A549 (cell line): ENCODE measurements at regions not wholly inside any gene's neighbourhood (a gene's known extent, or its start where the extent isn't known, plus 50 kb on each side); places are given as distances from the start of the nearest gene placed in this dataset.

Experiments
- ATAC-seq, 2 experiments: fragments of 200-7000 bp in 1 of 2; fragments of >200 bp in 1 of 2; cut with Nextera tagmentation in 1 of 2; cut with Tn5 transposase in 1 of 2; 3 replicates each; pipeline versions ENCODE4 v1.8.0 to v1.9.1; 2018 to 2020; ENCODE audit warnings: mild to moderate bottlenecking in 1 of 2, moderate library complexity in 1 of 2
- CTCF ChIA-PET: fragments of 300-600 bp; sonication (Branson Sonifier 250); formaldehyde crosslinking; extraction: SDS; loops from one replicate; lab custom pipeline; 2021; ENCODE audit warnings: antibody characterized with exemption, inconsistent platforms; lab: Yijun Ruan, JAX
- POLR2A ChIA-PET: fragments of 350-600 bp; formaldehyde crosslinking; extraction: SDS; loops from one replicate; lab custom pipeline; 2021; ENCODE audit warnings: antibody characterized with exemption, inconsistent platforms; lab: Yijun Ruan, JAX
- DNase-seq, 2 experiments: peaks; one replicate each; pipeline versions ENCODE4 v3.0.0 to v3.0.0-alpha.2; 2011 to 2016; ENCODE audit warnings: low read depth in 1 of 2, low spot score in 1 of 2
- FAIRE-seq: peaks from 2 replicates; lab custom pipeline; 2011; peaks lifted over from hg19 to GRCh38; lab: Jason Lieb, UNC
- H3K27ac ChIP-seq, 2 experiments: fragments of >200 bp; sonication (Bioruptor Twin); formaldehyde crosslinking; 3 replicates each; pipeline ENCODE4 v1.5.1; 2016 to 2017
- H3K4me1 ChIP-seq: fragments of >200 bp; sonication (Bioruptor Twin); formaldehyde crosslinking; 3 replicates; pipeline ENCODE4 v1.6.1; 2016
- H3K4me2 ChIP-seq: fragments of >200 bp; sonication (Bioruptor Twin); formaldehyde crosslinking; 3 replicates; pipeline ENCODE4 v1.6.1; 2016
- H3K4me3 ChIP-seq: fragments of >200 bp; sonication (Bioruptor Twin); formaldehyde crosslinking; 3 replicates; pipeline ENCODE4 v1.5.1; 2016
- H3K9me3 ChIP-seq: fragments of >200 bp; sonication (Bioruptor Twin); formaldehyde crosslinking; 3 replicates; pipeline ENCODE4 v1.6.1; 2016
- ATOH8 ChIP-seq: fragments of 250-450 bp; sonication (Bioruptor Pico); IDR thresholded peaks from 2 replicates; pipeline ENCODE4 v1.5.0; 2020; ENCODE audit warnings: low read depth, mild to moderate bottlenecking, moderate library complexity
- CHD4 ChIP-seq: fragments of 200-600 bp; sonication (generic); IDR thresholded peaks from 2 replicates; pipeline ENCODE4 v1.6.1; 2016; ENCODE audit warnings: antibody characterized with exemption, mild to moderate bottlenecking, borderline replicate concordance
- E2F6 ChIP-seq: IDR thresholded peaks from 2 replicates; pipeline ENCODE4 v1.6.1; 2012; ENCODE audit warnings: low read depth, borderline replicate concordance
- ESRRA ChIP-seq: fragments of 150-350 bp; IDR thresholded peaks from 2 replicates; pipeline ENCODE4 v1.6.1; 2014; ENCODE audit warnings: mild to moderate bottlenecking, low read length, borderline replicate concordance
- FOSB ChIP-seq: fragments of 250-450 bp; sonication (Bioruptor Pico); IDR thresholded peaks from 2 replicates; pipeline ENCODE4 v1.5.0; 2020; ENCODE audit warnings: mild to moderate bottlenecking, moderate library complexity
- FOXS1 ChIP-seq: fragments of 250-450 bp; sonication (Bioruptor Pico); IDR thresholded peaks from 2 replicates; pipeline ENCODE4 v1.5.0; 2020; ENCODE audit warnings: mild to moderate bottlenecking, moderate library complexity
- GATA3 ChIP-seq: IDR thresholded peaks from 2 replicates; pipeline ENCODE4 v1.6.1; 2012; ENCODE audit warnings: borderline replicate concordance
- HOXA7 ChIP-seq: fragments of 250-450 bp; sonication (Bioruptor Pico); IDR thresholded peaks from 2 replicates; pipeline ENCODE4 v1.5.0; 2020; ENCODE audit warnings: mild to moderate bottlenecking, moderate library complexity
- HOXB5 ChIP-seq: fragments of 250-450 bp; sonication (Bioruptor Pico); IDR thresholded peaks from 2 replicates; pipeline ENCODE4 v1.5.0; 2020; ENCODE audit warnings: mild to moderate bottlenecking, moderate library complexity
- JUNB ChIP-seq: fragments of >200 bp; sonication (Bioruptor Twin); formaldehyde crosslinking; IDR thresholded peaks from 2 replicates; pipeline ENCODE4 v1.6.1; 2016
- KDM1A ChIP-seq: fragments of 200-600 bp; sonication (generic); IDR thresholded peaks from 2 replicates; pipeline ENCODE4 v1.6.1; 2016; ENCODE audit warnings: low read depth, mild to moderate bottlenecking
- NPAS2 ChIP-seq: fragments of 250-450 bp; sonication (Bioruptor Pico); IDR thresholded peaks from 2 replicates; pipeline ENCODE4 v1.8.0; 2022; ENCODE audit warnings: mild to moderate bottlenecking, moderate library complexity, borderline replicate concordance
- PHF8 ChIP-seq: fragments of 200-600 bp; sonication (generic); IDR thresholded peaks from 2 replicates; pipeline ENCODE4 v1.6.1; 2016; ENCODE audit warnings: low read depth, mild to moderate bottlenecking, antibody characterized with exemption, moderate library complexity, borderline replicate concordance
- RFX5 ChIP-seq: fragments of 450-650 bp; IDR thresholded peaks from 2 replicates; pipeline ENCODE4 v1.7.1; 2014; ENCODE audit warnings: antibody characterized with exemption, mild to moderate bottlenecking, moderate library complexity
- SMC3 ChIP-seq: fragments of >200 bp; sonication (Bioruptor Twin); formaldehyde crosslinking; IDR thresholded peaks from 3 replicates; pipeline ENCODE4 v1.6.1; 2018; ENCODE audit warnings: inconsistent platforms
- SREBF2 ChIP-seq: fragments of 450-650 bp; IDR thresholded peaks from 2 replicates; pipeline ENCODE4 v1.6.1; 2014; ENCODE audit warnings: mild to moderate bottlenecking, moderate library complexity
- ZC3H11A ChIP-seq: fragments of 450-650 bp; IDR thresholded peaks from 2 replicates; pipeline ENCODE4 v1.6.1; 2014; ENCODE audit warnings: antibody characterized with exemption, mild to moderate bottlenecking
- ZSCAN20 ChIP-seq: fragments of 250-450 bp; sonication (Bioruptor Pico); IDR thresholded peaks from 2 replicates; pipeline ENCODE4 v1.8.0; 2022; ENCODE audit warnings: mild to moderate bottlenecking, moderate library complexity
- WGBS: methylation state at CpG from one replicate; pipeline ENCODE4 v1.1.6; 2017; ENCODE audit errors: missing lambda C conversion rate; 5-methylcytosine and 5-hydroxymethylcytosine counted together
- TF ChIP-seq, protein P1 (sequence below): IDR thresholded peaks from 2 replicates; pipeline ENCODE4 v1.6.1; 2012
- TF ChIP-seq, protein P2 (sequence below): fragments of 450-650 bp; IDR thresholded peaks from 2 replicates; pipeline ENCODE4 v1.6.1; 2014; ENCODE audit warnings: antibody characterized with exemption
- TF ChIP-seq, protein P3 (sequence below): IDR thresholded peaks from 2 replicates; pipeline ENCODE4 v1.6.1; 2012
- TF ChIP-seq, protein P4 (sequence below): fragments of >200 bp; sonication (Bioruptor Twin); formaldehyde crosslinking; IDR thresholded peaks from 3 replicates; pipeline ENCODE4 v1.6.1; 2016

- no peak for TF ChIP-seq RFX5
- no peak for TF ChIP-seq SREBF2
- no peak for TF ChIP-seq JUNB
- no peak for TF ChIP-seq SMC3
- no peak for TF ChIP-seq FOSB (CRISPR knock-in tag)
- TF ChIP-seq ZSCAN20 (CRISPR knock-in tag) = no peak
- TF ChIP-seq CHD4 = no peak
- no peak for TF ChIP-seq PHF8
- TF ChIP-seq, protein P1, sequence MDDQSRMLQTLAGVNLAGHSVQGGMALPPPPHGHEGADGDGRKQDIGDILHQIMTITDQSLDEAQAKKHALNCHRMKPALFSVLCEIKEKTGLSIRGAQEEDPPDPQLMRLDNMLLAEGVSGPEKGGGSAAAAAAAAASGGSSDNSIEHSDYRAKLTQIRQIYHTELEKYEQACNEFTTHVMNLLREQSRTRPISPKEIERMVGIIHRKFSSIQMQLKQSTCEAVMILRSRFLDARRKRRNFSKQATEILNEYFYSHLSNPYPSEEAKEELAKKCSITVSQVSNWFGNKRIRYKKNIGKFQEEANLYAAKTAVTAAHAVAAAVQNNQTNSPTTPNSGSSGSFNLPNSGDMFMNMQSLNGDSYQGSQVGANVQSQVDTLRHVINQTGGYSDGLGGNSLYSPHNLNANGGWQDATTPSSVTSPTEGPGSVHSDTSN = no peak
- WGBS = 57% methylated on average over 3 of the region's 3 CpGs
- DNase-seq (no peak), FAIRE-seq (no peak), ATAC-seq (no peak)
- Histone ChIP-seq H3K4me3 (no peak overlapping the region), H3K4me2 (no peak overlapping the region), H3K27ac (no peak overlapping the region), H3K9me3 (no peaks in the 10 kb centered on the region), H3K4me1 (no peaks in the 10 kb centered on the region)
- ChIA-PET CTCF (no interaction called here), POLR2A (no interaction called here)
Measured at GRCh38 chr4:66628146-66628545, 917.2 kb downstream of the CENPC start.

GRCh38 chr4:66625480-66625879 is 919.8 kb downstream of the CENPC start:
- no peak for ATAC-seq
- 90% methylated on average over 5 of the region's 5 CpGs for WGBS
- CTCF ChIA-PET = no interaction called here

More at GRCh38 chr4:66625480-66625879, 919.8 kb downstream of the CENPC start:
- Histone ChIP-seq H3K27ac (no peak overlapping the region), H3K4me3 (no peak overlapping the region), H3K9me3 (no peaks in the 10 kb centered on the region), H3K4me2 (no peak overlapping the region), H3K4me1 (no peaks in the 10 kb centered on the region)
- DNase-seq (no peak), FAIRE-seq (no peak)
- TF ChIP-seq E2F6 = no peak
- no peak for TF ChIP-seq SREBF2
- no peak for TF ChIP-seq FOXS1 (CRISPR knock-in tag)
- TF ChIP-seq HOXA7 (CRISPR knock-in tag) = no peak
- TF ChIP-seq PHF8 = no peak
- TF ChIP-seq ESRRA = no peak
- TF ChIP-seq HOXB5 (CRISPR knock-in tag) = no peak
- TF ChIP-seq, protein P2, sequence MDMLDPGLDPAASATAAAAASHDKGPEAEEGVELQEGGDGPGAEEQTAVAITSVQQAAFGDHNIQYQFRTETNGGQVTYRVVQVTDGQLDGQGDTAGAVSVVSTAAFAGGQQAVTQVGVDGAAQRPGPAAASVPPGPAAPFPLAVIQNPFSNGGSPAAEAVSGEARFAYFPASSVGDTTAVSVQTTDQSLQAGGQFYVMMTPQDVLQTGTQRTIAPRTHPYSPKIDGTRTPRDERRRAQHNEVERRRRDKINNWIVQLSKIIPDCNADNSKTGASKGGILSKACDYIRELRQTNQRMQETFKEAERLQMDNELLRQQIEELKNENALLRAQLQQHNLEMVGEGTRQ = no peak
- no peak for TF ChIP-seq ZSCAN20 (CRISPR knock-in tag)
- TF ChIP-seq, protein P3, sequence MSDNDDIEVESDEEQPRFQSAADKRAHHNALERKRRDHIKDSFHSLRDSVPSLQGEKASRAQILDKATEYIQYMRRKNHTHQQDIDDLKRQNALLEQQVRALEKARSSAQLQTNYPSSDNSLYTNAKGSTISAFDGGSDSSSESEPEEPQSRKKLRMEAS = no peak
- no peak for TF ChIP-seq KDM1A
- no peak for TF ChIP-seq ATOH8 (CRISPR knock-in tag)
- TF ChIP-seq ZC3H11A = no peak
- TF ChIP-seq GATA3 = no peak
- TF ChIP-seq, protein P4, sequence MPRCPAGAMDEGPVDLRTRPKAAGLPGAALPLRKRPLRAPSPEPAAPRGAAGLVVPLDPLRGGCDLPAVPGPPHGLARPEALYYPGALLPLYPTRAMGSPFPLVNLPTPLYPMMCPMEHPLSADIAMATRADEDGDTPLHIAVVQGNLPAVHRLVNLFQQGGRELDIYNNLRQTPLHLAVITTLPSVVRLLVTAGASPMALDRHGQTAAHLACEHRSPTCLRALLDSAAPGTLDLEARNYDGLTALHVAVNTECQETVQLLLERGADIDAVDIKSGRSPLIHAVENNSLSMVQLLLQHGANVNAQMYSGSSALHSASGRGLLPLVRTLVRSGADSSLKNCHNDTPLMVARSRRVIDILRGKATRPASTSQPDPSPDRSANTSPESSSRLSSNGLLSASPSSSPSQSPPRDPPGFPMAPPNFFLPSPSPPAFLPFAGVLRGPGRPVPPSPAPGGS = no peak
- no peak for TF ChIP-seq NPAS2 (CRISPR knock-in tag)
- POLR2A ChIA-PET = no interaction called here
